SW480 (cell line): ENCODE measurements at regions not wholly inside any gene's neighbourhood (a gene's known extent, or its start where the extent isn't known, plus 50 kb on each side); places are given as distances from the start of the nearest gene placed in this dataset.
"Not testable (repeated sequence)": the region's sequence is repeated elsewhere in the genome, so short reads cannot be mapped to it uniquely, and the experiment has no call there.

ENCODE experiments used
- DNase-seq: peaks from one replicate; pipeline ENCODE4 v3.0.0-alpha.2; 2016; ENCODE audit warnings: low spot score

- no peak for DNase-seq
Observed at GRCh38 chr10:29791773-29792172, 157.0 kb upstream of the SVIL start.

- DNase-seq, result no peak
Observed at GRCh38 chr10:29790207-29790606, 155.4 kb upstream of the SVIL start.

GRCh38 chr10:29788113-29788512 is 153.3 kb upstream of the SVIL start:
- no peak for DNase-seq

- DNase-seq, result no peak
Observed at GRCh38 chr10:29785701-29786100, 150.9 kb upstream of the SVIL start.

GRCh38 chr10:29784175-29784773 is 149.5 kb upstream of the SVIL start:
- peak; percentile 16 for DNase-seq

- no peak for DNase-seq
Observed at GRCh38 chr10:29783201-29783947, 148.6 kb upstream of the SVIL start.

GRCh38 chr10:29780639-29781038 is 145.9 kb upstream of the SVIL start:
- DNase-seq, result no peak

- no peak for DNase-seq
Observed at GRCh38 chr10:29780096-29780495, 145.3 kb upstream of the SVIL start.

- DNase-seq, result no peak
Observed at GRCh38 chr10:29776246-29776645, 141.5 kb upstream of the SVIL start.

- DNase-seq, result no peak
Observed at GRCh38 chr10:29774475-29774874, 139.7 kb upstream of the SVIL start.

GRCh38 chr10:29773675-29774091 is 138.9 kb upstream of the SVIL start:
- DNase-seq, result no peak

- no peak for DNase-seq
Observed at GRCh38 chr10:29772403-29772802, 137.6 kb upstream of the SVIL start.

- DNase-seq, result no peak
Observed at GRCh38 chr10:29771376-29771775, 136.6 kb upstream of the SVIL start.

GRCh38 chr10:29769277-29769676 is 134.5 kb upstream of the SVIL start:
- DNase-seq, result not testable (repeated sequence)

GRCh38 chr10:29767968-29768367 is 133.2 kb upstream of the SVIL start:
- no peak for DNase-seq

- no peak for DNase-seq
Observed at GRCh38 chr10:29766753-29767152, 132.0 kb upstream of the SVIL start.

GRCh38 chr10:29765330-29765729 is 130.6 kb upstream of the SVIL start:
- DNase-seq, result no peak

- no peak for DNase-seq
Observed at GRCh38 chr10:29763396-29763795, 128.6 kb upstream of the SVIL start.

GRCh38 chr10:29761916-29762315 is 127.1 kb upstream of the SVIL start:
- no peak for DNase-seq

- DNase-seq, result no peak
Observed at GRCh38 chr10:29760138-29760900, 125.5 kb upstream of the SVIL start.

- peak; percentile 84 for DNase-seq
Observed at GRCh38 chr10:29757551-29758297, 123.0 kb upstream of the SVIL start.

- no peak for DNase-seq
Observed at GRCh38 chr10:29756451-29756850, 121.7 kb upstream of the SVIL start.
